K562 (cell line): ENCODE measurements at regions not wholly inside any gene's neighbourhood (a gene's known extent, or its start where the extent isn't known, plus 50 kb on each side); places are given as distances from the start of the nearest gene placed in this dataset.

Experiments used
- CHD7 ChIP-seq: fragments of 200-600 bp; sonication (generic); IDR thresholded peaks from one replicate; pipeline ENCODE4 v1.6.1; 2012; ENCODE audit warnings: mild to moderate bottlenecking, low read depth, low read length, inconsistent platforms
- HSF4 ChIP-seq: fragments of 250-450 bp; sonication (Bioruptor Pico); IDR thresholded peaks from 2 replicates; pipeline ENCODE4 v2.1.2; 2022; ENCODE audit warnings: mild to moderate bottlenecking, moderate library complexity, borderline replicate concordance
- IRF2 ChIP-seq: sonication (generic); formaldehyde crosslinking; IDR thresholded peaks from 2 replicates; pipeline ENCODE4 v1.8.1; 2022; ENCODE audit warnings: mild to moderate bottlenecking, missing genetic modification reagents
- SNIP1 ChIP-seq: fragments of 450-650 bp; IDR thresholded peaks from 2 replicates; pipeline ENCODE4 v1.7.1; 2017; ENCODE audit warnings: low read depth, mild to moderate bottlenecking
- TF ChIP-seq, protein P1 (sequence below): fragments of 450-650 bp; IDR thresholded peaks from 2 replicates; pipeline ENCODE4 v1.6.1; 2016; ENCODE audit warnings: mild to moderate bottlenecking, moderate library complexity

DNA sequence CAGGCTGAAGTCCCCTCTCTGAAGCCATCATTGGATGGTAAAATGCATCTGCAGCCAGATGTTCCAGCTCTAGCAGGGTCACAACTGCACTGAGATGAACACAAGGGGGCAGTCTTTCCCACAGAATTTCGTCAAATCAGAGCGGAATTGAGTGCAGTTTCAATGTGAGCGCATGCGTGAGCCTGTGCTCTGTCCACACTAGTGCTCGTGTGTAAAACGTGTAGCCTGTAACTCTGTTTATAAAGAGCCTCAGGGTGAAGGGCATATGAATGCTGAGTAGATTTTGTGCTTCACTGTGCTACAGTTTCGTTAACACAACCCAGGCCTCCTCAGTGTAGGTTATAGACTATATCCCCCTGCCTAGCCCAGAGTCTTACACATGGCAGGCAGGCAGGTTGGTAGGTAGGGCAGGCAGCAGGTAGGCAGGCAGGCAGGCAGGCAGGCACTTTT, 92.7 kb upstream of the GOLGA6L4 start (continued):
- TF ChIP-seq, protein P1, sequence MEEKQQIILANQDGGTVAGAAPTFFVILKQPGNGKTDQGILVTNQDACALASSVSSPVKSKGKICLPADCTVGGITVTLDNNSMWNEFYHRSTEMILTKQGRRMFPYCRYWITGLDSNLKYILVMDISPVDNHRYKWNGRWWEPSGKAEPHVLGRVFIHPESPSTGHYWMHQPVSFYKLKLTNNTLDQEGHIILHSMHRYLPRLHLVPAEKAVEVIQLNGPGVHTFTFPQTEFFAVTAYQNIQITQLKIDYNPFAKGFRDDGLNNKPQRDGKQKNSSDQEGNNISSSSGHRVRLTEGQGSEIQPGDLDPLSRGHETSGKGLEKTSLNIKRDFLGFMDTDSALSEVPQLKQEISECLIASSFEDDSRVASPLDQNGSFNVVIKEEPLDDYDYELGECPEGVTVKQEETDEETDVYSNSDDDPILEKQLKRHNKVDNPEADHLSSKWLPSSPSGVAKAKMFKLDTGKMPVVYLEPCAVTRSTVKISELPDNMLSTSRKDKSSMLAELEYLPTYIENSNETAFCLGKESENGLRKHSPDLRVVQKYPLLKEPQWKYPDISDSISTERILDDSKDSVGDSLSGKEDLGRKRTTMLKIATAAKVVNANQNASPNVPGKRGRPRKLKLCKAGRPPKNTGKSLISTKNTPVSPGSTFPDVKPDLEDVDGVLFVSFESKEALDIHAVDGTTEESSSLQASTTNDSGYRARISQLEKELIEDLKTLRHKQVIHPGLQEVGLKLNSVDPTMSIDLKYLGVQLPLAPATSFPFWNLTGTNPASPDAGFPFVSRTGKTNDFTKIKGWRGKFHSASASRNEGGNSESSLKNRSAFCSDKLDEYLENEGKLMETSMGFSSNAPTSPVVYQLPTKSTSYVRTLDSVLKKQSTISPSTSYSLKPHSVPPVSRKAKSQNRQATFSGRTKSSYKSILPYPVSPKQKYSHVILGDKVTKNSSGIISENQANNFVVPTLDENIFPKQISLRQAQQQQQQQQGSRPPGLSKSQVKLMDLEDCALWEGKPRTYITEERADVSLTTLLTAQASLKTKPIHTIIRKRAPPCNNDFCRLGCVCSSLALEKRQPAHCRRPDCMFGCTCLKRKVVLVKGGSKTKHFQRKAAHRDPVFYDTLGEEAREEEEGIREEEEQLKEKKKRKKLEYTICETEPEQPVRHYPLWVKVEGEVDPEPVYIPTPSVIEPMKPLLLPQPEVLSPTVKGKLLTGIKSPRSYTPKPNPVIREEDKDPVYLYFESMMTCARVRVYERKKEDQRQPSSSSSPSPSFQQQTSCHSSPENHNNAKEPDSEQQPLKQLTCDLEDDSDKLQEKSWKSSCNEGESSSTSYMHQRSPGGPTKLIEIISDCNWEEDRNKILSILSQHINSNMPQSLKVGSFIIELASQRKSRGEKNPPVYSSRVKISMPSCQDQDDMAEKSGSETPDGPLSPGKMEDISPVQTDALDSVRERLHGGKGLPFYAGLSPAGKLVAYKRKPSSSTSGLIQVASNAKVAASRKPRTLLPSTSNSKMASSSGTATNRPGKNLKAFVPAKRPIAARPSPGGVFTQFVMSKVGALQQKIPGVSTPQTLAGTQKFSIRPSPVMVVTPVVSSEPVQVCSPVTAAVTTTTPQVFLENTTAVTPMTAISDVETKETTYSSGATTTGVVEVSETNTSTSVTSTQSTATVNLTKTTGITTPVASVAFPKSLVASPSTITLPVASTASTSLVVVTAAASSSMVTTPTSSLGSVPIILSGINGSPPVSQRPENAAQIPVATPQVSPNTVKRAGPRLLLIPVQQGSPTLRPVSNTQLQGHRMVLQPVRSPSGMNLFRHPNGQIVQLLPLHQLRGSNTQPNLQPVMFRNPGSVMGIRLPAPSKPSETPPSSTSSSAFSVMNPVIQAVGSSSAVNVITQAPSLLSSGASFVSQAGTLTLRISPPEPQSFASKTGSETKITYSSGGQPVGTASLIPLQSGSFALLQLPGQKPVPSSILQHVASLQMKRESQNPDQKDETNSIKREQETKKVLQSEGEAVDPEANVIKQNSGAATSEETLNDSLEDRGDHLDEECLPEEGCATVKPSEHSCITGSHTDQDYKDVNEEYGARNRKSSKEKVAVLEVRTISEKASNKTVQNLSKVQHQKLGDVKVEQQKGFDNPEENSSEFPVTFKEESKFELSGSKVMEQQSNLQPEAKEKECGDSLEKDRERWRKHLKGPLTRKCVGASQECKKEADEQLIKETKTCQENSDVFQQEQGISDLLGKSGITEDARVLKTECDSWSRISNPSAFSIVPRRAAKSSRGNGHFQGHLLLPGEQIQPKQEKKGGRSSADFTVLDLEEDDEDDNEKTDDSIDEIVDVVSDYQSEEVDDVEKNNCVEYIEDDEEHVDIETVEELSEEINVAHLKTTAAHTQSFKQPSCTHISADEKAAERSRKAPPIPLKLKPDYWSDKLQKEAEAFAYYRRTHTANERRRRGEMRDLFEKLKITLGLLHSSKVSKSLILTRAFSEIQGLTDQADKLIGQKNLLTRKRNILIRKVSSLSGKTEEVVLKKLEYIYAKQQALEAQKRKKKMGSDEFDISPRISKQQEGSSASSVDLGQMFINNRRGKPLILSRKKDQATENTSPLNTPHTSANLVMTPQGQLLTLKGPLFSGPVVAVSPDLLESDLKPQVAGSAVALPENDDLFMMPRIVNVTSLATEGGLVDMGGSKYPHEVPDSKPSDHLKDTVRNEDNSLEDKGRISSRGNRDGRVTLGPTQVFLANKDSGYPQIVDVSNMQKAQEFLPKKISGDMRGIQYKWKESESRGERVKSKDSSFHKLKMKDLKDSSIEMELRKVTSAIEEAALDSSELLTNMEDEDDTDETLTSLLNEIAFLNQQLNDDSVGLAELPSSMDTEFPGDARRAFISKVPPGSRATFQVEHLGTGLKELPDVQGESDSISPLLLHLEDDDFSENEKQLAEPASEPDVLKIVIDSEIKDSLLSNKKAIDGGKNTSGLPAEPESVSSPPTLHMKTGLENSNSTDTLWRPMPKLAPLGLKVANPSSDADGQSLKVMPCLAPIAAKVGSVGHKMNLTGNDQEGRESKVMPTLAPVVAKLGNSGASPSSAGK, result peak; percentile 70
- no peak for TF ChIP-seq IRF2 (CRISPR knock-in tag)
- no peak for TF ChIP-seq CHD7
- TF ChIP-seq SNIP1, result no peak
- TF ChIP-seq HSF4, result no peak
